Myocyte (in vitro differentiated cells): ENCODE measurements at regions not wholly inside any gene's neighbourhood (a gene's known extent, or its start where the extent isn't known, plus 50 kb on each side); places are given as distances from the start of the nearest gene placed in this dataset.
"Not testable (repeated sequence)": the region's sequence is repeated elsewhere in the genome, so short reads cannot be mapped to it uniquely, and the experiment has no call there.

ENCODE experiments used
- DNase-seq: peaks from one replicate; pipeline ENCODE4 v3.0.0-alpha.2; 2012; ENCODE audit warnings: low read depth

GRCh38 chr5:97234380-97234779 is 51.3 kb upstream of the RIOK2 start:
- not testable (repeated sequence) for DNase-seq

- no peak for DNase-seq
Measured at GRCh38 chr5:97242341-97242740, 59.3 kb upstream of the RIOK2 start.

GRCh38 chr5:97243353-97243752 is 60.3 kb upstream of the RIOK2 start:
- no peak for DNase-seq

GRCh38 chr5:97245386-97245785 is 62.3 kb upstream of the RIOK2 start:
- DNase-seq = no peak

GRCh38 chr5:97250113-97250512 is 67.1 kb upstream of the RIOK2 start:
- DNase-seq = no peak

GRCh38 chr5:97266076-97266475 is 83.0 kb upstream of the RIOK2 start:
- no peak for DNase-seq

- DNase-seq = peak; percentile 27
Measured at GRCh38 chr5:97266576-97266975, 83.5 kb upstream of the RIOK2 start.

- DNase-seq = no peak
Measured at GRCh38 chr5:97267767-97268166, 84.7 kb upstream of the RIOK2 start.

GRCh38 chr5:97276474-97277120 is 93.5 kb upstream of the RIOK2 start:
- DNase-seq = no peak

- no peak for DNase-seq
Measured at GRCh38 chr5:97281257-97281656, 98.2 kb upstream of the RIOK2 start.

GRCh38 chr5:97297063-97297703 is 114.1 kb upstream of the RIOK2 start:
- DNase-seq = peak; percentile 47

- peak; percentile 28 for DNase-seq
Measured at GRCh38 chr5:97297704-97298091, 114.7 kb upstream of the RIOK2 start.

GRCh38 chr5:97301181-97301580 is 118.1 kb upstream of the RIOK2 start:
- not testable (repeated sequence) for DNase-seq

GRCh38 chr5:97338729-97339128 is 155.7 kb upstream of the RIOK2 start:
- peak; percentile 33 for DNase-seq

GRCh38 chr5:97355775-97356174 is 172.7 kb upstream of the RIOK2 start:
- DNase-seq = no peak

GRCh38 chr5:97363577-97363976 is 180.5 kb upstream of the RIOK2 start:
- DNase-seq = no peak

GRCh38 chr5:97364731-97365130 is 181.7 kb upstream of the RIOK2 start:
- peak; percentile 6 for DNase-seq

GRCh38 chr5:97365163-97365845 is 182.3 kb upstream of the RIOK2 start:
- no peak for DNase-seq

- no peak for DNase-seq
Measured at GRCh38 chr5:97365918-97366317, 182.9 kb upstream of the RIOK2 start.

- DNase-seq = no peak
Measured at GRCh38 chr5:97375959-97376358, 192.9 kb upstream of the RIOK2 start.

- DNase-seq = peak; percentile 30
Measured at GRCh38 chr5:97377582-97377981, 194.5 kb upstream of the RIOK2 start.

GRCh38 chr5:97383996-97384395 is 200.9 kb upstream of the RIOK2 start:
- peak; percentile 19 for DNase-seq

GRCh38 chr5:97388794-97389193 is 205.7 kb upstream of the RIOK2 start:
- no peak for DNase-seq
